Ecto neural progenitor cell (in vitro differentiated cells): ENCODE measurements at regions not wholly inside any gene's neighbourhood (a gene's known extent, or its start where the extent isn't known, plus 50 kb on each side); places are given as distances from the start of the nearest gene placed in this dataset.
"Not testable (repeated sequence)": the region's sequence is repeated elsewhere in the genome, so short reads cannot be mapped to it uniquely, and the experiment has no call there.

Source experiments
- DNase-seq: peaks from one replicate; pipeline ENCODE4 v3.0.0-alpha.2; 2018; ENCODE audit warnings: low spot score

GRCh38 chr3:191869738-191870415 is 408.9 kb downstream of the PYDC2 start:
- no peak for DNase-seq

- no peak for DNase-seq
Measured at GRCh38 chr3:191873736-191874135, 412.8 kb downstream of the PYDC2 start.

GRCh38 chr3:191882289-191882688 is 421.3 kb downstream of the PYDC2 start:
- no peak for DNase-seq

- no peak for DNase-seq
Measured at GRCh38 chr3:191884132-191884531, 423.2 kb downstream of the PYDC2 start.

- no peak for DNase-seq
Measured at GRCh38 chr3:191889106-191889505, 428.1 kb downstream of the PYDC2 start.

GRCh38 chr3:191889756-191890155 is 428.8 kb downstream of the PYDC2 start:
- no peak for DNase-seq

- DNase-seq = no peak
Measured at GRCh38 chr3:191894406-191894805, 433.4 kb downstream of the PYDC2 start.

GRCh38 chr3:191901741-191902140 is 440.8 kb downstream of the PYDC2 start:
- DNase-seq = no peak

GRCh38 chr3:191912616-191913204 is 451.7 kb downstream of the PYDC2 start:
- no peak for DNase-seq

GRCh38 chr3:191915712-191916111 is 454.7 kb downstream of the PYDC2 start:
- DNase-seq = no peak

- no peak for DNase-seq
Measured at GRCh38 chr3:191919491-191920026, 458.6 kb downstream of the PYDC2 start.

GRCh38 chr3:191922570-191922969 is 461.6 kb downstream of the PYDC2 start:
- DNase-seq = no peak

- not testable (repeated sequence) for DNase-seq
Measured at GRCh38 chr3:191927183-191927817, 466.3 kb downstream of the PYDC2 start.

- not testable (repeated sequence) for DNase-seq
Measured at GRCh38 chr3:191927998-191928397, 467.0 kb downstream of the PYDC2 start.

GRCh38 chr3:191944835-191945234 is 483.9 kb downstream of the PYDC2 start:
- DNase-seq = no peak

- no peak for DNase-seq
Measured at GRCh38 chr3:191952186-191952585, 491.2 kb downstream of the PYDC2 start.

- no peak for DNase-seq
Measured at GRCh38 chr3:191952609-191953008, 491.6 kb downstream of the PYDC2 start.

- DNase-seq = no peak
Measured at GRCh38 chr3:191958980-191959671, 498.2 kb downstream of the PYDC2 start.

- DNase-seq = no peak
Measured at GRCh38 chr3:191959876-191960413, 499.0 kb downstream of the PYDC2 start.

- no peak for DNase-seq
Measured at GRCh38 chr3:191961022-191961421, 500.1 kb downstream of the PYDC2 start.

- DNase-seq = no peak
Measured at GRCh38 chr3:191961529-191961928, 500.6 kb downstream of the PYDC2 start.

- no peak for DNase-seq
Measured at GRCh38 chr3:191962324-191962723, 501.4 kb downstream of the PYDC2 start.
